HepG2 (cell line): ENCODE measurements at regions not wholly inside any gene's neighbourhood (a gene's known extent, or its start where the extent isn't known, plus 50 kb on each side); places are given as distances from the start of the nearest gene placed in this dataset.
A peak's percentile ranks its signal among the peaks of the same experiment; 100 is the strongest.

Source experiments
- CENPT ChIP-seq: sonication (generic); formaldehyde crosslinking; IDR thresholded peaks from 2 replicates; pipeline ENCODE4 v1.8.0; 2022; ENCODE audit warnings: low read depth, mild to moderate bottlenecking, moderate library complexity, missing genetic modification reagents
- DNMT3B ChIP-seq: conservative IDR thresholded peaks from 2 replicates; pipeline ENCODE4 v1.6.1; 2016; ENCODE audit warnings: missing biosample characterization, control low read depth
- GABPB1 ChIP-seq: IDR thresholded peaks from 2 replicates; pipeline ENCODE4 v1.6.1; 2016; ENCODE audit warnings: mild to moderate bottlenecking, missing genetic modification reagents, moderate library complexity, missing compliant biosample characterization
- ISL2 ChIP-seq: sonication (generic); formaldehyde crosslinking; IDR thresholded peaks from 2 replicates; pipeline ENCODE4 v1.5.0; 2020; ENCODE audit warnings: missing genetic modification reagents
- KAT7 ChIP-seq: IDR thresholded peaks from 2 replicates; pipeline ENCODE4 v1.6.1; 2018; ENCODE audit warnings: borderline replicate concordance, missing compliant biosample characterization
- KLF12 ChIP-seq: sonication (generic); formaldehyde crosslinking; IDR thresholded peaks from 2 replicates; pipeline ENCODE4 v1.4.0; 2020; ENCODE audit warnings: missing genetic modification reagents, borderline replicate concordance
- NR2C2 ChIP-seq: sonication (generic); formaldehyde crosslinking; IDR thresholded peaks from 2 replicates; pipeline ENCODE4 v1.4.0; 2020; ENCODE audit warnings: missing genetic modification reagents, mild to moderate bottlenecking, moderate library complexity, borderline replicate concordance
- RARA ChIP-seq: IDR thresholded peaks from 2 replicates; pipeline ENCODE4 v1.6.1; 2016; ENCODE audit warnings: missing genetic modification reagents, missing compliant biosample characterization
- ZFP37 ChIP-seq: sonication (generic); formaldehyde crosslinking; IDR thresholded peaks from 2 replicates; pipeline ENCODE4 v1.4.0; 2020; ENCODE audit warnings: missing genetic modification reagents, borderline replicate concordance
- ZNF670 ChIP-seq: sonication (generic); formaldehyde crosslinking; IDR thresholded peaks from 2 replicates; pipeline ENCODE4 v1.8.0; 2022; ENCODE audit warnings: mild to moderate bottlenecking, missing genetic modification reagents, borderline replicate concordance
- ZSCAN25 ChIP-seq: sonication (generic); formaldehyde crosslinking; IDR thresholded peaks from 2 replicates; pipeline ENCODE4 v1.8.0; 2022; ENCODE audit warnings: mild to moderate bottlenecking, missing genetic modification reagents
- TF ChIP-seq, protein P1 (sequence below): fragments of 450-650 bp; IDR thresholded peaks from 2 replicates; pipeline ENCODE4 v1.6.1; 2016
- TF ChIP-seq, protein P2 (sequence below): sonication (generic); formaldehyde crosslinking; IDR thresholded peaks from 2 replicates; pipeline ENCODE4 v1.4.0; 2020; ENCODE audit warnings: missing genetic modification reagents
- TF ChIP-seq, protein P3 (sequence below): sonication (generic); formaldehyde crosslinking; IDR thresholded peaks from 2 replicates; pipeline ENCODE4 v1.4.0; 2020; ENCODE audit warnings: missing genetic modification reagents
- TF ChIP-seq, protein P4 (sequence below): fragments of 450-650 bp; IDR thresholded peaks from 2 replicates; pipeline ENCODE4 v1.6.1; 2017
- TF ChIP-seq, protein P5 (sequence below): sonication (generic); formaldehyde crosslinking; IDR thresholded peaks from 2 replicates; pipeline ENCODE4 v1.5.0; 2020; ENCODE audit warnings: missing genetic modification reagents
- TF ChIP-seq, protein P6 (sequence below): sonication (generic); formaldehyde crosslinking; IDR thresholded peaks from 2 replicates; pipeline ENCODE4 v1.5.1; 2020; ENCODE audit warnings: missing genetic modification reagents, mild to moderate bottlenecking, borderline replicate concordance
- TF ChIP-seq, protein P7 (sequence below): sonication (generic); formaldehyde crosslinking; IDR thresholded peaks from 2 replicates; pipeline ENCODE4 v1.4.0; 2020; ENCODE audit warnings: missing genetic modification reagents; ENCODE audit errors: not compliant biosample characterization

DNA sequence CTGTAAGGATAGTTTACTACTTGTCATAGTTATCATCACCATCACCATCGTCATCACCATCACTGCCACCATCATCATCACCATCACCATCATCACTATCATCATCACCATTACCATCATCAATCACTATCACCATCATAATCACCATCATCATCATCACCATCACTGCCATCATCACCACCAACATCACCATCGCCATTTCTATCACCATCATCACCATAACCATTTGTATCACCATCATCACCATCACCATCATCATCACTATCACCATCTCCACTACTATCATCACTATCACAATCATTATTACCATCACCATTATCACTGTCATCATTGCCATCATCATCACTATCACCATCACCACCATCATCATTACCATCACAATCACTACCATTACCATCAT lies 655.5 kb upstream of the DEFB115 start (continued):
- TF ChIP-seq, protein P1, sequence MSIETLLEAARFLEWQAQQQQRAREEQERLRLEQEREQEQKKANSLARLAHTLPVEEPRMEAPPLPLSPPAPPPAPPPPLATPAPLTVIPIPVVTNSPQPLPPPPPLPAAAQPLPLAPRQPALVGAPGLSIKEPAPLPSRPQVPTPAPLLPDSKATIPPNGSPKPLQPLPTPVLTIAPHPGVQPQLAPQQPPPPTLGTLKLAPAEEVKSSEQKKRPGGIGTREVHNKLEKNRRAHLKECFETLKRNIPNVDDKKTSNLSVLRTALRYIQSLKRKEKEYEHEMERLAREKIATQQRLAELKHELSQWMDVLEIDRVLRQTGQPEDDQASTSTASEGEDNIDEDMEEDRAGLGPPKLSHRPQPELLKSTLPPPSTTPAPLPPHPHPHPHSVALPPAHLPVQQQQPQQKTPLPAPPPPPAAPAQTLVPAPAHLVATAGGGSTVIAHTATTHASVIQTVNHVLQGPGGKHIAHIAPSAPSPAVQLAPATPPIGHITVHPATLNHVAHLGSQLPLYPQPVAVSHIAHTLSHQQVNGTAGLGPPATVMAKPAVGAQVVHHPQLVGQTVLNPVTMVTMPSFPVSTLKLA, result 0 out of 2 replicates have a peak, but pooled peaks have one; percentile 12
- TF ChIP-seq KAT7 (CRISPR knock-in tag) (no peak), ISL2 (CRISPR knock-in tag) (no peak), CENPT (no peak), DNMT3B (no peak), NR2C2 (no peak), RARA (CRISPR knock-in tag) (no peak), GABPB1 (CRISPR knock-in tag) (no peak), ZFP37 (CRISPR knock-in tag) (no peak), ZNF670 (CRISPR knock-in tag) (no peak), ZSCAN25 (CRISPR knock-in tag) (no peak), KLF12 (no peak)
- TF ChIP-seq, protein P2, sequence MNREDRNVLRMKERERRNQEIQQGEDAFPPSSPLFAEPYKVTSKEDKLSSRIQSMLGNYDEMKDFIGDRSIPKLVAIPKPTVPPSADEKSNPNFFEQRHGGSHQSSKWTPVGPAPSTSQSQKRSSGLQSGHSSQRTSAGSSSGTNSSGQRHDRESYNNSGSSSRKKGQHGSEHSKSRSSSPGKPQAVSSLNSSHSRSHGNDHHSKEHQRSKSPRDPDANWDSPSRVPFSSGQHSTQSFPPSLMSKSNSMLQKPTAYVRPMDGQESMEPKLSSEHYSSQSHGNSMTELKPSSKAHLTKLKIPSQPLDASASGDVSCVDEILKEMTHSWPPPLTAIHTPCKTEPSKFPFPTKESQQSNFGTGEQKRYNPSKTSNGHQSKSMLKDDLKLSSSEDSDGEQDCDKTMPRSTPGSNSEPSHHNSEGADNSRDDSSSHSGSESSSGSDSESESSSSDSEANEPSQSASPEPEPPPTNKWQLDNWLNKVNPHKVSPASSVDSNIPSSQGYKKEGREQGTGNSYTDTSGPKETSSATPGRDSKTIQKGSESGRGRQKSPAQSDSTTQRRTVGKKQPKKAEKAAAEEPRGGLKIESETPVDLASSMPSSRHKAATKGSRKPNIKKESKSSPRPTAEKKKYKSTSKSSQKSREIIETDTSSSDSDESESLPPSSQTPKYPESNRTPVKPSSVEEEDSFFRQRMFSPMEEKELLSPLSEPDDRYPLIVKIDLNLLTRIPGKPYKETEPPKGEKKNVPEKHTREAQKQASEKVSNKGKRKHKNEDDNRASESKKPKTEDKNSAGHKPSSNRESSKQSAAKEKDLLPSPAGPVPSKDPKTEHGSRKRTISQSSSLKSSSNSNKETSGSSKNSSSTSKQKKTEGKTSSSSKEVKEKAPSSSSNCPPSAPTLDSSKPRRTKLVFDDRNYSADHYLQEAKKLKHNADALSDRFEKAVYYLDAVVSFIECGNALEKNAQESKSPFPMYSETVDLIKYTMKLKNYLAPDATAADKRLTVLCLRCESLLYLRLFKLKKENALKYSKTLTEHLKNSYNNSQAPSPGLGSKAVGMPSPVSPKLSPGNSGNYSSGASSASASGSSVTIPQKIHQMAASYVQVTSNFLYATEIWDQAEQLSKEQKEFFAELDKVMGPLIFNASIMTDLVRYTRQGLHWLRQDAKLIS, result no peak
- TF ChIP-seq, protein P3, sequence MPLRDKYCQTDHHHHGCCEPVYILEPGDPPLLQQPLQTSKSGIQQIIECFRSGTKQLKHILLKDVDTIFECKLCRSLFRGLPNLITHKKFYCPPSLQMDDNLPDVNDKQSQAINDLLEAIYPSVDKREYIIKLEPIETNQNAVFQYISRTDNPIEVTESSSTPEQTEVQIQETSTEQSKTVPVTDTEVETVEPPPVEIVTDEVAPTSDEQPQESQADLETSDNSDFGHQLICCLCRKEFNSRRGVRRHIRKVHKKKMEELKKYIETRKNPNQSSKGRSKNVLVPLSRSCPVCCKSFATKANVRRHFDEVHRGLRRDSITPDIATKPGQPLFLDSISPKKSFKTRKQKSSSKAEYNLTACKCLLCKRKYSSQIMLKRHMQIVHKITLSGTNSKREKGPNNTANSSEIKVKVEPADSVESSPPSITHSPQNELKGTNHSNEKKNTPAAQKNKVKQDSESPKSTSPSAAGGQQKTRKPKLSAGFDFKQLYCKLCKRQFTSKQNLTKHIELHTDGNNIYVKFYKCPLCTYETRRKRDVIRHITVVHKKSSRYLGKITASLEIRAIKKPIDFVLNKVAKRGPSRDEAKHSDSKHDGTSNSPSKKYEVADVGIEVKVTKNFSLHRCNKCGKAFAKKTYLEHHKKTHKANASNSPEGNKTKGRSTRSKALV (CRISPR knock-in tag), result no peak
- TF ChIP-seq, protein P4, sequence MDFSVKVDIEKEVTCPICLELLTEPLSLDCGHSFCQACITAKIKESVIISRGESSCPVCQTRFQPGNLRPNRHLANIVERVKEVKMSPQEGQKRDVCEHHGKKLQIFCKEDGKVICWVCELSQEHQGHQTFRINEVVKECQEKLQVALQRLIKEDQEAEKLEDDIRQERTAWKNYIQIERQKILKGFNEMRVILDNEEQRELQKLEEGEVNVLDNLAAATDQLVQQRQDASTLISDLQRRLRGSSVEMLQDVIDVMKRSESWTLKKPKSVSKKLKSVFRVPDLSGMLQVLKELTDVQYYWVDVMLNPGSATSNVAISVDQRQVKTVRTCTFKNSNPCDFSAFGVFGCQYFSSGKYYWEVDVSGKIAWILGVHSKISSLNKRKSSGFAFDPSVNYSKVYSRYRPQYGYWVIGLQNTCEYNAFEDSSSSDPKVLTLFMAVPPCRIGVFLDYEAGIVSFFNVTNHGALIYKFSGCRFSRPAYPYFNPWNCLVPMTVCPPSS, result peak; percentile 98
- TF ChIP-seq, protein P5, sequence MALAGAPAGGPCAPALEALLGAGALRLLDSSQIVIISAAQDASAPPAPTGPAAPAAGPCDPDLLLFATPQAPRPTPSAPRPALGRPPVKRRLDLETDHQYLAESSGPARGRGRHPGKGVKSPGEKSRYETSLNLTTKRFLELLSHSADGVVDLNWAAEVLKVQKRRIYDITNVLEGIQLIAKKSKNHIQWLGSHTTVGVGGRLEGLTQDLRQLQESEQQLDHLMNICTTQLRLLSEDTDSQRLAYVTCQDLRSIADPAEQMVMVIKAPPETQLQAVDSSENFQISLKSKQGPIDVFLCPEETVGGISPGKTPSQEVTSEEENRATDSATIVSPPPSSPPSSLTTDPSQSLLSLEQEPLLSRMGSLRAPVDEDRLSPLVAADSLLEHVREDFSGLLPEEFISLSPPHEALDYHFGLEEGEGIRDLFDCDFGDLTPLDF, result no peak
- TF ChIP-seq, protein P6, sequence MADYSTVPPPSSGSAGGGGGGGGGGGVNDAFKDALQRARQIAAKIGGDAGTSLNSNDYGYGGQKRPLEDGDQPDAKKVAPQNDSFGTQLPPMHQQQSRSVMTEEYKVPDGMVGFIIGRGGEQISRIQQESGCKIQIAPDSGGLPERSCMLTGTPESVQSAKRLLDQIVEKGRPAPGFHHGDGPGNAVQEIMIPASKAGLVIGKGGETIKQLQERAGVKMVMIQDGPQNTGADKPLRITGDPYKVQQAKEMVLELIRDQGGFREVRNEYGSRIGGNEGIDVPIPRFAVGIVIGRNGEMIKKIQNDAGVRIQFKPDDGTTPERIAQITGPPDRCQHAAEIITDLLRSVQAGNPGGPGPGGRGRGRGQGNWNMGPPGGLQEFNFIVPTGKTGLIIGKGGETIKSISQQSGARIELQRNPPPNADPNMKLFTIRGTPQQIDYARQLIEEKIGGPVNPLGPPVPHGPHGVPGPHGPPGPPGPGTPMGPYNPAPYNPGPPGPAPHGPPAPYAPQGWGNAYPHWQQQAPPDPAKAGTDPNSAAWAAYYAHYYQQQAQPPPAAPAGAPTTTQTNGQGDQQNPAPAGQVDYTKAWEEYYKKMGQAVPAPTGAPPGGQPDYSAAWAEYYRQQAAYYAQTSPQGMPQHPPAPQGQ (CRISPR knock-in tag), result no peak
- TF ChIP-seq, protein P7, sequence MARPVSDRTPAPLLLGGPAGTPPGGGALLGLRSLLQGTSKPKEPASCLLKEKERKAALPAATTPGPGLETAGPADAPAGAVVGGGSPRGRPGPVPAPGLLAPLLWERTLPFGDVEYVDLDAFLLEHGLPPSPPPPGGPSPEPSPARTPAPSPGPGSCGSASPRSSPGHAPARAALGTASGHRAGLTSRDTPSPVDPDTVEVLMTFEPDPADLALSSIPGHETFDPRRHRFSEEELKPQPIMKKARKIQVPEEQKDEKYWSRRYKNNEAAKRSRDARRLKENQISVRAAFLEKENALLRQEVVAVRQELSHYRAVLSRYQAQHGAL (CRISPR knock-in tag), result no peak
